ENCODE measurements at regions not wholly inside any gene's neighbourhood (a gene's known extent, or its start where the extent isn't known, plus 50 kb on each side); places are given as distances from the start of the nearest gene placed in this dataset.

DNA sequence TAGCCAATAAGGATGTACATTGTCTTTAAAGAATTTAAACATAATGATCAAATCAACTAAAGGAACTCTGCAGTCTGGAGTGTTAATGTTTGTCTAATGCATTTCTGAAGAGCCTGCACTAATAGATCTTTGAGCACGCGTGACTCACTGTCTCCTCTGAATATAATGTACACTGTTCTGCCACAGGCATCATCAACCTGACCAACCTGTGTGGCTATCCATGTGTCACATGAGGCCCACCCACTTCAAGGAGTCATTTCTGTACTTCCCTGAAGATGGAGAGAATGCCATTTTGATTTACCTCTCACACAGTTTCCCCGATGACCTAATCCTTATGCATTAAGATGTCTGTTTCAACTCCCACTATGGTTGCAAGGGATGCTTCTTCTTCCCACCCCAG lies 434.0 kb upstream of the SPHKAP start:
- TF ChIP-seq ARHGAP35 (CRISPR knock-in tag; IDR thresholded peaks at IDR 0.05; ENCODE audit: borderline replicate concordance) (no peak), MEIS1 (CRISPR knock-in tag; IDR thresholded peaks at IDR 0.05; ENCODE audit: borderline replicate concordance) (no peak), ZNF615 (CRISPR knock-in tag; IDR thresholded peaks at IDR 0.05; ENCODE audit: borderline replicate concordance) (no peak), MNT (IDR thresholded peaks at IDR 0.05) (no peak)
- no peak overlapping the region for H3K9ac ChIP-seq (ENCODE audit: insufficient read depth, low read depth, low read length)
- H3K36me3 ChIP-seq (replicated peaks in 1 of 2; ENCODE audit: control insufficient read depth in 1 of 2, insufficient read depth in 2 of 2, low read length in 2 of 2), result no peaks in the 10 kb centered on the region
- ChIA-PET CTCF (ENCODE audit: low intra/inter-chr PET ratio, low total read pairs) (no interaction called here), POLR2A (no interaction called here)
- no peak overlapping the region for H2AFZ ChIP-seq (ENCODE audit: low read length)
- WGBS (ENCODE audit: low lambda C conversion rate), result 51% methylated on average over 3 of the region's 3 CpGs
- no peak overlapping the region for H3K4me2 ChIP-seq (ENCODE audit: low read depth, low read length)
- BruUV-seq (replicated peaks), result no TSS peak
- H3K4me1 ChIP-seq (ENCODE audit: insufficient read depth, low read length), result no peaks in the 10 kb centered on the region
- H3K27ac ChIP-seq (ENCODE audit: extremely low read length, insufficient read depth, low read length), result no peak overlapping the region
- no peak overlapping the region for H3K4me3 ChIP-seq (replicated peaks in 1 of 3; ENCODE audit: insufficient read depth in 1 of 3, low read depth in 2 of 3, low read length in 3 of 3)
- no peaks in the 10 kb centered on the region for H3K79me2 ChIP-seq (ENCODE audit: insufficient read depth, low read length)
- ATAC-seq, result no peak
- no peak for DNase-seq (ENCODE audit: low spot score)
- intact Hi-C loops (cut with micrococcal nuclease; ENCODE audit: unreplicated experiment) (no loop called here), in situ Hi-C loops (cut with HindIII; ENCODE audit: extremely low pct_ligation_motif_present, low pct_unique_long_range_greater_than_20kb) (no loop called here)
- FAIRE-seq, result no peak
- no peaks in the 10 kb centered on the region for H3K27me3 ChIP-seq (ENCODE audit: control insufficient read depth in 1 of 2, insufficient read depth in 2 of 2, low read length in 2 of 2)
- H3K9me3 ChIP-seq (ENCODE audit: low read length), result peaks cover 62% of the 10 kb centered on the region
- H4K20me1 ChIP-seq (ENCODE audit: insufficient read depth, low read length), result no peaks in the 10 kb centered on the region

- Histone ChIP-seq H3K4me1 (ENCODE audit: insufficient read depth, low read length) (no peaks in the 10 kb centered on the region), H4K20me1 (ENCODE audit: insufficient read depth, low read length) (no peaks in the 10 kb centered on the region), H3K9me3 (ENCODE audit: low read length) (peaks cover 63% of the 10 kb centered on the region), H3K79me2 (ENCODE audit: insufficient read depth, low read length) (no peaks in the 10 kb centered on the region), H2AFZ (ENCODE audit: low read length) (no peak overlapping the region), H3K36me3 (replicated peaks in 1 of 2; ENCODE audit: control insufficient read depth in 1 of 2, insufficient read depth in 2 of 2, low read length in 2 of 2) (no peaks in the 10 kb centered on the region), H3K27me3 (ENCODE audit: control insufficient read depth in 1 of 2, insufficient read depth in 2 of 2, low read length in 2 of 2) (no peaks in the 10 kb centered on the region), H3K4me2 (ENCODE audit: low read depth, low read length) (no peak overlapping the region), H3K9ac (ENCODE audit: insufficient read depth, low read depth, low read length) (no peak overlapping the region), H3K27ac (ENCODE audit: extremely low read length, insufficient read depth, low read length) (no peak overlapping the region), H3K4me3 (replicated peaks in 1 of 3; ENCODE audit: insufficient read depth in 1 of 3, low read depth in 2 of 3, low read length in 3 of 3) (no peak overlapping the region)
- in situ Hi-C loops (cut with HindIII; ENCODE audit: extremely low pct_ligation_motif_present, low pct_unique_long_range_greater_than_20kb), result no loop called here
- ATAC-seq, result no peak
- WGBS (ENCODE audit: low lambda C conversion rate), result 3% methylated on average over 2 of the region's 2 CpGs
- intact Hi-C loops (cut with micrococcal nuclease; ENCODE audit: unreplicated experiment), result no loop called here
- CTCF ChIA-PET (ENCODE audit: low intra/inter-chr PET ratio, low total read pairs), result no interaction called here
- DNase-seq (ENCODE audit: low spot score), result no peak
- no TSS peak for BruUV-seq (replicated peaks)
- POLR2A ChIA-PET, result no interaction called here
- no peak for FAIRE-seq
- TF ChIP-seq GTF3A (CRISPR knock-in tag; conservative IDR thresholded peaks at IDR 0.05), result no peak
- no peak for TF ChIP-seq SYNCRIP (IDR thresholded peaks at IDR 0.05; ENCODE audit: insufficient read depth, low read depth, low read length)
- TF ChIP-seq ZFP36L1 (CRISPR knock-in tag; IDR thresholded peaks at IDR 0.05), result no peak
- TF ChIP-seq PAF1 (CRISPR knock-in tag; IDR thresholded peaks at IDR 0.05), result no peak
- no peak for TF ChIP-seq ZNF567 (CRISPR knock-in tag; IDR thresholded peaks at IDR 0.05; ENCODE audit: borderline replicate concordance)
- no peak for TF ChIP-seq ZNF274 (CRISPR knock-in tag; IDR thresholded peaks at IDR 0.05)
- TF ChIP-seq, protein P1, sequence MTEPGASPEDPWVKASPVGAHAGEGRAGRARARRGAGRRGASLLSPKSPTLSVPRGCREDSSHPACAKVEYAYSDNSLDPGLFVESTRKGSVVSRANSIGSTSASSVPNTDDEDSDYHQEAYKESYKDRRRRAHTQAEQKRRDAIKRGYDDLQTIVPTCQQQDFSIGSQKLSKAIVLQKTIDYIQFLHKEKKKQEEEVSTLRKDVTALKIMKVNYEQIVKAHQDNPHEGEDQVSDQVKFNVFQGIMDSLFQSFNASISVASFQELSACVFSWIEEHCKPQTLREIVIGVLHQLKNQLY (CRISPR knock-in tag; IDR thresholded peaks at IDR 0.05), result no peak
- TF ChIP-seq WIZ (CRISPR knock-in tag; IDR thresholded peaks at IDR 0.05), result no peak
- TF ChIP-seq, protein P2, sequence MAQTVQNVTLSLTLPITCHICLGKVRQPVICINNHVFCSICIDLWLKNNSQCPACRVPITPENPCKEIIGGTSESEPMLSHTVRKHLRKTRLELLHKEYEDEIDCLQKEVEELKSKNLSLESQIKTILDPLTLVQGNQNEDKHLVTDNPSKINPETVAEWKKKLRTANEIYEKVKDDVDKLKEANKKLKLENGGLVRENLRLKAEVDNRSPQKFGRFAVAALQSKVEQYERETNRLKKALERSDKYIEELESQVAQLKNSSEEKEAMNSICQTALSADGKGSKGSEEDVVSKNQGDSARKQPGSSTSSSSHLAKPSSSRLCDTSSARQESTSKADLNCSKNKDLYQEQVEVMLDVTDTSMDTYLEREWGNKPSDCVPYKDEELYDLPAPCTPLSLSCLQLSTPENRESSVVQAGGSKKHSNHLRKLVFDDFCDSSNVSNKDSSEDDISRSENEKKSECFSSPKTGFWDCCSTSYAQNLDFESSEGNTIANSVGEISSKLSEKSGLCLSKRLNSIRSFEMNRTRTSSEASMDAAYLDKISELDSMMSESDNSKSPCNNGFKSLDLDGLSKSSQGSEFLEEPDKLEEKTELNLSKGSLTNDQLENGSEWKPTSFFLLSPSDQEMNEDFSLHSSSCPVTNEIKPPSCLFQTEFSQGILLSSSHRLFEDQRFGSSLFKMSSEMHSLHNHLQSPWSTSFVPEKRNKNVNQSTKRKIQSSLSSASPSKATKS (CRISPR knock-in tag; IDR thresholded peaks at IDR 0.05), result no peak
- no peak for TF ChIP-seq ESRRA (CRISPR knock-in tag; IDR thresholded peaks at IDR 0.05; ENCODE audit: low read depth)
- TF ChIP-seq HMGA1 (CRISPR knock-in tag; conservative IDR thresholded peaks at IDR 0.05), result no peak
Observed at GRCh38 chr2:228614741-228615140, 433.3 kb upstream of the SPHKAP start.

Data from HepG2 (cell line).